ENCODE measurements at regions not wholly inside any gene's neighbourhood (a gene's known extent, or its start where the extent isn't known, plus 50 kb on each side); places are given as distances from the start of the nearest gene placed in this dataset.

DNA sequence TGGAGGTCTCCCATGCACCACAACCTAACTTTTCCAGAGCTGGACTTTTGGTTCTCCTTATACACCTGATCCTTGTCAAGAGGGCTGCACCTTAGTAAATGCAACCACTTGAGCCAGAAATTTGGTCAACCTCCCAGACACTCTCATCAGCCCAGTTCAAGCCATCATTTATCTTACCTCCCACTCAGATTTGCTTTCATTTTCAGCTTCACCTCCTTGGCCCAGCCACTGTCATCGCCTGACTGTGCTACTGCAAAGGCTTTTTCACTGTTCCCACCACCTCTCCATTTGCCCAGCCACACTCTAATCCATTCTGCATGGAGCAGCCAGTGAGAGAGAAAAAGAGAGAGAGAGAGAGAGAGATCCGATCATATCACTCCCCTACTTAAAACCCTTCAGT lies 112.4 kb upstream of the DDX18 start:
- no peaks in the 10 kb centered on the region for H3K27me3 Mint-ChIP-seq
- no peak for DNase-seq
- CTCF ChIA-PET, result interaction anchor here (2.5 kb wide), 1 partner anchor 84 kb away, joined by 7 read pairs; no protein-coding TSS in a partner anchor
- intact Hi-C loops (cut with micrococcal nuclease), result no loop called here
- H3K27ac Mint-ChIP-seq, result no peak overlapping the region
- POLR2A ChIA-PET, result interaction anchor here (0.6 to 1.3 kb wide), 2 partner anchors 44 to 340 kb away, joined by 3 read pairs; no protein-coding TSS in a partner anchor
- H3K4me1 Mint-ChIP-seq (ENCODE audit: low read depth), result no peaks in the 10 kb centered on the region
- ATAC-seq, result no peak
- no peaks in the 10 kb centered on the region for H3K36me3 Mint-ChIP-seq (ENCODE audit: low read depth)
- TF ChIP-seq, protein P1, sequence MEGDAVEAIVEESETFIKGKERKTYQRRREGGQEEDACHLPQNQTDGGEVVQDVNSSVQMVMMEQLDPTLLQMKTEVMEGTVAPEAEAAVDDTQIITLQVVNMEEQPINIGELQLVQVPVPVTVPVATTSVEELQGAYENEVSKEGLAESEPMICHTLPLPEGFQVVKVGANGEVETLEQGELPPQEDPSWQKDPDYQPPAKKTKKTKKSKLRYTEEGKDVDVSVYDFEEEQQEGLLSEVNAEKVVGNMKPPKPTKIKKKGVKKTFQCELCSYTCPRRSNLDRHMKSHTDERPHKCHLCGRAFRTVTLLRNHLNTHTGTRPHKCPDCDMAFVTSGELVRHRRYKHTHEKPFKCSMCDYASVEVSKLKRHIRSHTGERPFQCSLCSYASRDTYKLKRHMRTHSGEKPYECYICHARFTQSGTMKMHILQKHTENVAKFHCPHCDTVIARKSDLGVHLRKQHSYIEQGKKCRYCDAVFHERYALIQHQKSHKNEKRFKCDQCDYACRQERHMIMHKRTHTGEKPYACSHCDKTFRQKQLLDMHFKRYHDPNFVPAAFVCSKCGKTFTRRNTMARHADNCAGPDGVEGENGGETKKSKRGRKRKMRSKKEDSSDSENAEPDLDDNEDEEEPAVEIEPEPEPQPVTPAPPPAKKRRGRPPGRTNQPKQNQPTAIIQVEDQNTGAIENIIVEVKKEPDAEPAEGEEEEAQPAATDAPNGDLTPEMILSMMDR (IDR thresholded peaks at IDR 0.05), result no peak
- no peaks in the 10 kb centered on the region for H3K9me3 Mint-ChIP-seq
- H3K4me3 Mint-ChIP-seq, result no peak overlapping the region

DNA sequence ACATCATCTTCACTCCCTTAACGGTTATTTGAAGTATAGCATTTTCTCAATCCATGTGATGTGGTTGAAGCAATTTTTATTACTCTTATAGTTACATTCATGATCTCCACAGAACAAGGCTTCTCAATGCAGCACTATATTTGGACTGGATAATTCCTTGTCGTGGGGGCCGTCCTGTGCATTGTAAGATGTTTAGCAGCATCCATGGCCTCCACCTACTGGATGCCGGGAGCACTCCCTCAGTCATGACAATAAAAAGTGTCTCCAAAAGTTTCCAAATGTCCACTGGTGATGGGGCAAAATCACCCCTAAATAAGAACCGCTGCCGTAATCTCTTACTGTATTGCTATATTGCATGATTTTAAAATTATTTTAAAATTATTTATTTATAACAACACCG lies 110.6 kb upstream of the DDX18 start:
- TF ChIP-seq, protein P1 (IDR thresholded peaks at IDR 0.05), result no peak
- no peaks in the 10 kb centered on the region for H3K36me3 Mint-ChIP-seq (ENCODE audit: low read depth)
- no peak overlapping the region for H3K27ac Mint-ChIP-seq
- CTCF ChIA-PET, result interaction anchor here (2.5 kb wide), 1 partner anchor 82 kb away, joined by 7 read pairs; no protein-coding TSS in a partner anchor
- intact Hi-C loops (cut with micrococcal nuclease), result no loop called here
- H3K27me3 Mint-ChIP-seq, result peaks cover 1% of the 10 kb centered on the region
- H3K4me1 Mint-ChIP-seq (ENCODE audit: low read depth), result no peaks in the 10 kb centered on the region
- no peak for DNase-seq
- ATAC-seq, result no peak
- no peak overlapping the region for H3K4me3 Mint-ChIP-seq
- no peaks in the 10 kb centered on the region for H3K9me3 Mint-ChIP-seq
- POLR2A ChIA-PET, result no interaction called here

DNA sequence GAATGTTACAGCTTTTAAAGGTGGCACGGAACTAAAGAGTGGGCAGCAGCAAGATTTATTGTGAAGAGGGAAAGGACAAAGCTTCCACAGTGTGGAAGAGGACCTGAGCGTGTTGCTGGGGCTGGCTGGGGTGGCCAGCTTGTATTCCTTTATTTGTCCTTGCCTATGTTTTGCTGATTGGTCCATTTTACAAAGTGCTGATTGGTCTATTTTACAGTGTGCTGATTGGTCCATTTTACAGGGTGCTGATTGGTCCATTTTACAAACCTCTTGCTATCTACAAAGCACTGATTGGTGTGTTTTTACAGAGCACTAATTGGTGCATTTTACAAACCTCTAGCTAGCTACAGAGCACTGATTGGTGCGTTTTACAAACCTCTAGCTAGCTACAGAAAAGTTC lies 109.7 kb upstream of the DDX18 start:
- intact Hi-C loops (cut with micrococcal nuclease), result no loop called here
- Mint-ChIP-seq H3K36me3 (ENCODE audit: low read depth) (no peaks in the 10 kb centered on the region), H3K9me3 (no peaks in the 10 kb centered on the region), H3K4me1 (ENCODE audit: low read depth) (no peaks in the 10 kb centered on the region), H3K27me3 (peaks cover 2% of the 10 kb centered on the region), H3K27ac (no peak overlapping the region), H3K4me3 (no peak overlapping the region)
- DNase-seq (no peak), ATAC-seq (no peak)
- ChIA-PET POLR2A (no interaction called here), CTCF (interaction anchor here (2.5 kb wide), 1 partner anchor 81 kb away, joined by 7 read pairs; no protein-coding TSS in a partner anchor)
- TF ChIP-seq, protein P1 (IDR thresholded peaks at IDR 0.05), result no peak

DNA sequence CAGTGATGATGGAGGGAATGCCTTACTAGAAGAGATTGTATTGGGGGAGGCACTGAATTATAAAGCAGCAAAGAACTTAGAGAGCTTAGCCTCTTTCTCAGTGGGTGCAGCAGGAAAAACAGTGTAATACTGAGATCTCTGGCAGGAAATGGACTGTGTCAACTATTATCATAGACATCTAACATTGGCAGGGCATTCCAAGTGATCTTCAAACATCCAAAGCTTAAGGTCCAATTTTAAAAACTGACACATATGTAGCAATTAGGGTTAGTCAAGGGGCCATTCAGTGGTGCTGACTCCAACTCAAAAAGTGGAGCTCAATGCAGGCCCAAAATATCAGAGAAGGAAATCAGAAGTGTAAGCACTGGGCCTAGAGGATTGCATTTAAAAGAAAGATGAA lies 106.6 kb upstream of the DDX18 start:
- POLR2A ChIA-PET, result interaction anchor here (0.9 kb wide), 1 partner anchor 10 kb away, joined by 3 read pairs; no protein-coding TSS in a partner anchor
- ATAC-seq (no peak), DNase-seq (no peak)
- CTCF ChIA-PET, result no interaction called here
- H3K4me1 Mint-ChIP-seq (ENCODE audit: low read depth), result no peaks in the 10 kb centered on the region
- H3K27ac Mint-ChIP-seq, result no peak overlapping the region
- H3K36me3 Mint-ChIP-seq (ENCODE audit: low read depth), result no peaks in the 10 kb centered on the region
- TF ChIP-seq, protein P1 (IDR thresholded peaks at IDR 0.05), result no peak
- no peak overlapping the region for H3K4me3 Mint-ChIP-seq
- intact Hi-C loops (cut with micrococcal nuclease), result no loop called here
- peaks cover 2% of the 10 kb centered on the region for H3K27me3 Mint-ChIP-seq
- no peaks in the 10 kb centered on the region for H3K9me3 Mint-ChIP-seq

DNA sequence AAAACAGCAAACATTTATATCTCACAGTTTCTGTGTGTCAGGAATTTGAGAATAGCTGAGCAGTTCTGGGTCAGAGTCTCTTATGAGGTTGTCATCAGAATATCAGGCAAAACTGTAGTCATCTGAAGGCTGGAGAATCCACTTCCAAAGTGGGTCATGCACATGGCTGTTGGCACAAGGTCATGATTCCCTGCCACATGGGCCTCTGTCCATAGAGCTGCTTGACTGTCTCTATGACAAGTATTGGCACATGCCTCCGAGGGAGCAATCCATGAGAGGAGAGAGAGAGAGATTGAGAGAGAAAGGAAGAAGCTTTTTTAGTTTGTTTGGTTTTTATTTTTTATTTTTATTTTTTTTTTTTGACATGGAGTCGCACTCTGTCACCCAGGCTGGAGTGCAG lies 101.8 kb upstream of the DDX18 start:
- H3K27me3 Mint-ChIP-seq, result peaks cover 2% of the 10 kb centered on the region
- no peak overlapping the region for H3K4me3 Mint-ChIP-seq
- TF ChIP-seq, protein P1 (IDR thresholded peaks at IDR 0.05), result no peak
- intact Hi-C loops (cut with micrococcal nuclease), result no loop called here
- ATAC-seq, result no peak
- POLR2A ChIA-PET, result no interaction called here
- H3K9me3 Mint-ChIP-seq, result no peaks in the 10 kb centered on the region
- no peaks in the 10 kb centered on the region for H3K36me3 Mint-ChIP-seq (ENCODE audit: low read depth)
- CTCF ChIA-PET, result no interaction called here
- no peak overlapping the region for H3K27ac Mint-ChIP-seq
- DNase-seq, result no peak
- no peaks in the 10 kb centered on the region for H3K4me1 Mint-ChIP-seq (ENCODE audit: low read depth)
